MM.1S (cell line): ENCODE measurements at regions not wholly inside any gene's neighbourhood (a gene's known extent, or its start where the extent isn't known, plus 50 kb on each side); places are given as distances from the start of the nearest gene placed in this dataset.
"Not testable (repeated sequence)": the region's sequence is repeated elsewhere in the genome, so short reads cannot be mapped to it uniquely, and the experiment has no call there.

ENCODE experiments used
- CTCF ChIP-seq: fragments of 300-600 bp; sonication (generic); IDR thresholded peaks from 2 replicates; pipeline ENCODE4 v1.5.1; 2016; ENCODE audit warnings: antibody characterized with exemption, low read length, mixed read lengths
- EZH2 ChIP-seq: fragments of 300-600 bp; sonication (generic); optimal IDR thresholded peaks from 2 replicates; pipeline ENCODE3; 2017; ENCODE audit warnings: low read depth, mild to moderate bottlenecking, antibody characterized with exemption, low read length, mixed read lengths
- EZH2phosphoT487 ChIP-seq: fragments of 300-600 bp; sonication (generic); IDR thresholded peaks from 2 replicates; pipeline ENCODE4 v1.6.1; 2018; ENCODE audit warnings: antibody characterized with exemption, low read length

- TF ChIP-seq EZH2phosphoT487, CTCF, EZH2: not testable (repeated sequence)
These were observed 74.4 kb upstream of the RPS6KA2 start for GRCh38 chr6:166701424-166701823.
